Coronary artery (tissue), 2 donors: ENCODE measurements at regions not wholly inside any gene's neighbourhood (a gene's known extent, or its start where the extent isn't known, plus 50 kb on each side); places are given as distances from the start of the nearest gene placed in this dataset.

ENCODE experiments used
- DNase-seq: peaks from one replicate; pipeline ENCODE4 v3.0.0-alpha.2; 2017; ENCODE audit warnings: low spot score
- H3K27ac ChIP-seq, 2 donors: fragments of 200-600 bp; sonication (generic); one replicate each; pipeline ENCODE4 v1.5.1; 2016 to 2019
- H3K4me3 ChIP-seq: fragments of 200-600 bp; sonication (generic); 2 replicates; pipeline ENCODE4 v1.5.1; 2016; ENCODE audit warnings: mild to moderate bottlenecking, moderate library complexity
- TF ChIP-seq, protein P1 (sequence below): fragments of 200-600 bp; sonication (generic); IDR thresholded peaks from one replicate; pipeline ENCODE4 v1.5.1; 2019; ENCODE audit warnings: antibody characterized with exemption

DNA sequence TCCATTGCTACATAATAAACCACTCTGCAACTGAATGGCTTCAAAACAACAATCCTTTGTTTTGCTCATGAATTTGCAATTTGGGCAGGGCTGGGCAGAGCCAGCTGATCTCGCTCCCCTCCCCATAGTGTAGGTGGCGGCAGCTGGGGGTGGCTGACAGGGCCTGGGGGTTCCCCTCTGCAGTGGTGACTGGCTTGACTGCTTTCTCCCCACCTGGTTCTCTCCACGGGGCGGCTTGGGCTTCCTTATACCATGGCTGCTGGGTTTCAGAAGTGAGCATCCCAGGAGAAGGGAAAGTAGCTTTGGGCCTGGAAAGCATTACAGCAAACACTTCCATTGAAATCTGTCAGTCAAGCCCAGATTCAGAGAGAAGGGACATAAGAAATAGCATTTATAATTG lies 129.7 kb upstream of the ZBTB40 start:
- H3K4me3 ChIP-seq: no peak overlapping the region
- DNase-seq: no peak
- TF ChIP-seq, protein P1, sequence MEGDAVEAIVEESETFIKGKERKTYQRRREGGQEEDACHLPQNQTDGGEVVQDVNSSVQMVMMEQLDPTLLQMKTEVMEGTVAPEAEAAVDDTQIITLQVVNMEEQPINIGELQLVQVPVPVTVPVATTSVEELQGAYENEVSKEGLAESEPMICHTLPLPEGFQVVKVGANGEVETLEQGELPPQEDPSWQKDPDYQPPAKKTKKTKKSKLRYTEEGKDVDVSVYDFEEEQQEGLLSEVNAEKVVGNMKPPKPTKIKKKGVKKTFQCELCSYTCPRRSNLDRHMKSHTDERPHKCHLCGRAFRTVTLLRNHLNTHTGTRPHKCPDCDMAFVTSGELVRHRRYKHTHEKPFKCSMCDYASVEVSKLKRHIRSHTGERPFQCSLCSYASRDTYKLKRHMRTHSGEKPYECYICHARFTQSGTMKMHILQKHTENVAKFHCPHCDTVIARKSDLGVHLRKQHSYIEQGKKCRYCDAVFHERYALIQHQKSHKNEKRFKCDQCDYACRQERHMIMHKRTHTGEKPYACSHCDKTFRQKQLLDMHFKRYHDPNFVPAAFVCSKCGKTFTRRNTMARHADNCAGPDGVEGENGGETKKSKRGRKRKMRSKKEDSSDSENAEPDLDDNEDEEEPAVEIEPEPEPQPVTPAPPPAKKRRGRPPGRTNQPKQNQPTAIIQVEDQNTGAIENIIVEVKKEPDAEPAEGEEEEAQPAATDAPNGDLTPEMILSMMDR: no peak
- H3K27ac ChIP-seq: no peak overlapping the region

DNA sequence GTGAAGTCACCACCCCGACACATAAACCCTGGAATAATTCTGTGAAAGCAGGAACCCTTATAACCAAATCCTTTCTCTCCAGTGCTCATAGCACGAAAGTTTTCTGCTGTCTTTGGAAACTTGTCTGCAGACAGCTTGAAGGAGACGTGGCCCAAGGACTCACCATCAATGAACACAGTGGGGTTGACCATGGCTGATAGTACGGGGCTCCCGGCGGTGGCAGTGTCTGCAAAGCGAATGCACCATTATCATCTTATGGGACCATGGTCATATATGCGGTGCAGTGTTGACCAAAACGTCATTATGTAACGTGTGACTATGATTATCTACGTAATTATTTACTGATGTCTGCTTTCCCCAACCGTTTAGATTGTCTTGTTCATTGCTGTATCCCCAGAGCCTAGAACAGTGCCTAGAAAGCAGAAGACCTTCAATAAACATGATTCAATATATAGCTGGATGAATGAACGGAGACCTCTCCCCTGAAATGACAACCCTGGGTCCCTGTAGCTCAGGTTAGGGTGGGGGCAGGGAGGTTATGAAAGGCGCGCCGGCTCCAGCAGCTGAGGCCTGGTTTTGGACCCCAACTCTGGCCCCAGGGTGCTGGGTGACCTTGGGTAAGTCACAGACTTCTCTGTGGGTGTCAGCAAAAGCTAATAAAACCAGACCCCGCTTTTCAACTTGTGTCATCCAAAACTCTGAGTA lies 128.4 kb upstream of the ZBTB40 start:
- Histone ChIP-seq H3K27ac (no peak overlapping the region), H3K4me3 (no peak overlapping the region)
- TF ChIP-seq, protein P1: no peak
- no peak for DNase-seq

DNA sequence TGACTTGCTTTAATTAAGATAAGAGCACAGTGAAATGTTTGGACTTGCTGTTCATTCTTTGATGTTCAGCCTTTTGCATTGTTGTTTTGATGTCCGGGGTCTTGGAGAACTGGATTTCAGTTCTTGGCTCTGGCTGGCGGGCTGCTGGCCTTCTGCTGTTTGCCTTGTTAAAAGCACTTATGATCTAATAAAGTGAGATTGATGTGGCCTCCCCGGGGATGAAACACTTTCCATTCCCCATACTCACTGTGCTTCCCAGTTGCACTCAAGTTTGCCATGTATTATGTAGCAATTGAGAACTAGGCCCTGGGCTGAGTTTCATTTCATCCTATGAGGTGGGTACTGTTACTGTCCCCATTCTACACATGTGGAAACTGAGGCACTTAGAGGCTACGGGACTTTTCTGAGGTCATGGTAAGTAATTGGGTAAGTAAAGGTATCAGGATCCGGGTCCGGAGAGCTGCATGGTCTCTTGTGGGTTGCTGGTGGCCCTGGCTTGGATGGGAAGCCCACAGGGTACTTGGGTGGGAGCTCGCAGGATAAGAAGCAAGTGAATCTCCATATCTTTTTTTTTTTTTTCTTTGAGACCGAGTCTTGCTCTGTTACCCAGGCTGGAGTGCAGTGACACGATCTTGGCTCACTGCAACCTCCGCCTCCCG lies 127.7 kb upstream of the ZBTB40 start:
- Histone ChIP-seq H3K27ac (no peak overlapping the region), H3K4me3 (no peak overlapping the region)
- peak; percentile 54 for DNase-seq
- TF ChIP-seq, protein P1: no peak

- Histone ChIP-seq H3K4me3 (no peak overlapping the region), H3K27ac (no peak overlapping the region)
- TF ChIP-seq, protein P1: no peak
- peak; percentile 63 for DNase-seq
Observed at GRCh38 chr1:22325531-22326371, 125.9 kb upstream of the ZBTB40 start.

DNA sequence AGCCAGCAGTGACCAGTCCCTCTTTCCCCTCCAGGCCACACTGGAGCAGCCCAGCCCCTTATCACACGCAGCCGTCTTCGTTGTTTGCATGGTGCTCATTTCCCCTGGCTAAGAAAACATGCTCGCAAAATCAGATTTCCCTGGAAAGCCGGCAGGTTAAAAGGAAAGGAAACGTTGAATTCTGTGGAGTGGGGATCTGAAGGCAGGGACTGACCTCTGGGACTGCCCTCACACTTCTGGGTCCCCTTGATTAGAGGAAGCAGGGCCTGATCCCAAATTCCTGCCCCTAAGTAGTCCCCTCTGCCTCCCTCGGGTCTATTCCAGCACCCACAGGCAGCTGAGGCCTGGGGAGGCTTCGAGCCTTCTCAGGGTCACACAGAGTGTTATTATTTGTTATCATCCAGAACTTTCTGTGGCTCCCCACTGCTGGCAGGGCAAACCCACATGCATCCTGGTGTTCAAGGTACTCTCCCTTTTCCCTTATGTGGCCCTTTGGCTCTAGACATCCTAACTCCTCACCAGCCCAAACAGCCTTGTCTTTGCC lies 125.2 kb upstream of the ZBTB40 start:
- peak; percentile 24 for DNase-seq
- TF ChIP-seq, protein P1: no peak
- Histone ChIP-seq H3K27ac (no peak overlapping the region), H3K4me3 (no peak overlapping the region)

DNA sequence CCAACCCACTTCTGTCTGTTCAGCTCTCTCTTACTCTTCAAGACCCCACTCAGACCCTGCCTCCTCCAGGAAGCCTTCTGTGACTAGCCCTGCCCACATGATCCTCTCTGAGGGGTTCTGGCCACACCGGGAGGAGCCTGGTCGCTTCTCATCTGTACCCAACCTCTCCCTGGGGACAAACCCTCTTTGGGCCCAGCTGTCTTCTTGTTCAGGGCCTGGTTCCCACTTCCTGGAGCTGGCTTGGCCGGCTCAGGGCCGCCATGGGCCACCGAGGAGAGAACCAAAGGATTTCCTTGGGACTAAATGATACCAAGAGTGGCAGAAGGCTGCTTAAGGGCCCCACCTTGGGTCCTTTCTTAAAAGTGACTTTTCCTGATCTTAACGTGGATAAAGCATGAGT lies 124.7 kb upstream of the ZBTB40 start:
- H3K4me3 ChIP-seq: no peak overlapping the region
- no peak for DNase-seq
- no peak overlapping the region for H3K27ac ChIP-seq
- TF ChIP-seq, protein P1: no peak
